ENCODE measurements at regions not wholly inside any gene's neighbourhood (a gene's known extent, or its start where the extent isn't known, plus 50 kb on each side); places are given as distances from the start of the nearest gene placed in this dataset.
A peak's percentile ranks its signal among the peaks of the same experiment; 100 is the strongest.

- H3K4me3 ChIP-seq: no peak overlapping the region
- no peaks in the 10 kb centered on the region for H3K36me3 ChIP-seq
- 90 to 95% methylated on average over 3 of the region's 3 CpGs for WGBS, 2 donors
- H3K27me3 ChIP-seq: no peaks in the 10 kb centered on the region
- ATAC-seq (ENCODE audit: low FRiP score in 2 of 2) (no peak), DNase-seq (no peak)
- peaks cover 0 to 2% (median 0%) of the 10 kb centered on the region in 4 donors for H3K4me1 ChIP-seq
- H3K27ac ChIP-seq: no peak overlapping the region
- H3K9me3 ChIP-seq: no peaks in the 10 kb centered on the region
- TF ChIP-seq POLR2AphosphoS5 (IDR thresholded peaks at IDR 0.05) (no peak), POLR2A (IDR thresholded peaks at IDR 0.05) (no peak), EP300 (IDR thresholded peaks at IDR 0.05) (no peak)
- TF ChIP-seq, protein P1, sequence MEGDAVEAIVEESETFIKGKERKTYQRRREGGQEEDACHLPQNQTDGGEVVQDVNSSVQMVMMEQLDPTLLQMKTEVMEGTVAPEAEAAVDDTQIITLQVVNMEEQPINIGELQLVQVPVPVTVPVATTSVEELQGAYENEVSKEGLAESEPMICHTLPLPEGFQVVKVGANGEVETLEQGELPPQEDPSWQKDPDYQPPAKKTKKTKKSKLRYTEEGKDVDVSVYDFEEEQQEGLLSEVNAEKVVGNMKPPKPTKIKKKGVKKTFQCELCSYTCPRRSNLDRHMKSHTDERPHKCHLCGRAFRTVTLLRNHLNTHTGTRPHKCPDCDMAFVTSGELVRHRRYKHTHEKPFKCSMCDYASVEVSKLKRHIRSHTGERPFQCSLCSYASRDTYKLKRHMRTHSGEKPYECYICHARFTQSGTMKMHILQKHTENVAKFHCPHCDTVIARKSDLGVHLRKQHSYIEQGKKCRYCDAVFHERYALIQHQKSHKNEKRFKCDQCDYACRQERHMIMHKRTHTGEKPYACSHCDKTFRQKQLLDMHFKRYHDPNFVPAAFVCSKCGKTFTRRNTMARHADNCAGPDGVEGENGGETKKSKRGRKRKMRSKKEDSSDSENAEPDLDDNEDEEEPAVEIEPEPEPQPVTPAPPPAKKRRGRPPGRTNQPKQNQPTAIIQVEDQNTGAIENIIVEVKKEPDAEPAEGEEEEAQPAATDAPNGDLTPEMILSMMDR (IDR thresholded peaks at IDR 0.05): no peak
Measured at GRCh38 chr15:58340176-58340575, 91.6 kb upstream of the LIPC start.

DNA sequence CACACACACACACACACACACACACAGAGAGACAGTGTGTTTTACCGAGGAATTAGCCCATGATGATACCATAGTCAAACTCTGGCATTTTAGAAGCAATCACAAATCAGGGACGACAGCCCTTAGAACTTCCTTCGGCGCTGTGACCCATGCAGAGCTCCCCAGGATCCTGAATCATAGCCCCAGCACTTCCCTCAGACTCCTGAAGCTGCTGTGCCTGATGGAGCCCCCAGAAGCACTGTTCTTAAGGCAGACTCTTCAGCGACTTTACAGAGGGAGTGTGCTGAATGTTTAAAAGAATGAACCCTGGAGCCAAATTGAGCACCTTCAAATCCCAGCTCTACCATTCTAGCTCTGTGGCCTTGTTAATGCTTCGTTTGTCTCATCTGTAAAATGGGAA is 89.3 kb upstream of the LIPC start:
- DNase-seq: no peak
- H3K27ac ChIP-seq: no peak overlapping the region
- TF ChIP-seq POLR2AphosphoS5 (IDR thresholded peaks at IDR 0.05) (no peak), EP300 (IDR thresholded peaks at IDR 0.05) (no peak), POLR2A (IDR thresholded peaks at IDR 0.05) (no peak)
- TF ChIP-seq, protein P1 (IDR thresholded peaks at IDR 0.05): no peak
- ATAC-seq (ENCODE audit: low FRiP score in 2 of 2): no peak
- no peaks in the 10 kb centered on the region for H3K36me3 ChIP-seq
- WGBS, 2 donors: 83 to 84% methylated on average over 6 of the region's 6 CpGs
- peaks cover 0 to 2% (median 0%) of the 10 kb centered on the region in 4 donors for H3K4me1 ChIP-seq
- H3K27me3 ChIP-seq: no peaks in the 10 kb centered on the region
- no peak overlapping the region for H3K4me3 ChIP-seq
- no peaks in the 10 kb centered on the region for H3K9me3 ChIP-seq

DNA sequence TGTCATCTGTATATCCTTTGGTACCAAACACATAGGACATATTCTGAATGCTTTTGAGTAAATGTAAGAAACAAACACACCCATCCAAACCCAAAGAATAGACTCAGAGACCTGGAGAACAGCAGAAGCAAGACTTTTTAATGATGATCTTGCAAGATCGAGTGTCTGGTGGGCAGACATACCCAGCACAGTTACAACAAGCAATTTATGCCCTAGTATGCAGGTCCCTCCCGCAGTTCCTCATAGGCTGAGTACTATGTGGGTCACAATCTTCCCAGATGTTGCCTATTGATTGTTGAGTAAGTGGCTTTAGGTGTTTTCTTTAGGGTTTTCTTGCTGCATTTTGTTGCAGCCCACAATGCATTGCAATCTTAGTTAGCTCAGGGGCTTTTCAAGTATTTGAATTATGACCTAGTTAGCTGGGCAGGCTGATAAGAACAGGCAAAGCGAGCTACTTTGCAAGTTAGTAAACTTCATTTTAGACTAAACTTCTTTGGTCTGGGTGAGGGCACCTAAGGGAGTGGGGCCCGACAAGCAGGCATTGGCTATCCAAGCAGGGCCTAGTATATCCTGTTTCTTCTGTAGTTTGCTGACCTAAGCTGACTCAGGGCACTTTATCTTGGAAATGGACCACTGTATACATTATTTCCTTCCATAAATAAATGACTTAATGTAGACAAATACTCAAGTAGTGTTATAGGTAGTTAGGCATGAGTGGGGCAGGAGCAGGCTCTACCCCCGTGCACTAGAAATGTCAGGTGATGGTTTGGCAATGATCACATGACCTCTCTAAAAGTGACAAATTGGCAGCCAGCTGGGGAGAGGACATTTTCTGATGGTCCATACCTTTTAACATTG is 87.3 kb upstream of the LIPC start:
- Histone ChIP-seq H3K36me3 (no peaks in the 10 kb centered on the region), H3K4me1 (peaks cover 0 to 2% (median 0%) of the 10 kb centered on the region in 4 donors), H3K9me3 (no peaks in the 10 kb centered on the region), H3K27me3 (no peaks in the 10 kb centered on the region), H3K4me3 (no peak overlapping the region), H3K27ac (no peak overlapping the region)
- WGBS, 2 donors: 72 to 73% methylated on average over 5 of the region's 5 CpGs
- ATAC-seq (ENCODE audit: low FRiP score in 2 of 2) (no peak), DNase-seq (no peak)
- TF ChIP-seq, protein P1 (IDR thresholded peaks at IDR 0.05): no peak
- no peak for TF ChIP-seq EP300 (IDR thresholded peaks at IDR 0.05)
- no peak for TF ChIP-seq POLR2AphosphoS5 (IDR thresholded peaks at IDR 0.05)
- TF ChIP-seq POLR2A (IDR thresholded peaks at IDR 0.05): no peak

DNA sequence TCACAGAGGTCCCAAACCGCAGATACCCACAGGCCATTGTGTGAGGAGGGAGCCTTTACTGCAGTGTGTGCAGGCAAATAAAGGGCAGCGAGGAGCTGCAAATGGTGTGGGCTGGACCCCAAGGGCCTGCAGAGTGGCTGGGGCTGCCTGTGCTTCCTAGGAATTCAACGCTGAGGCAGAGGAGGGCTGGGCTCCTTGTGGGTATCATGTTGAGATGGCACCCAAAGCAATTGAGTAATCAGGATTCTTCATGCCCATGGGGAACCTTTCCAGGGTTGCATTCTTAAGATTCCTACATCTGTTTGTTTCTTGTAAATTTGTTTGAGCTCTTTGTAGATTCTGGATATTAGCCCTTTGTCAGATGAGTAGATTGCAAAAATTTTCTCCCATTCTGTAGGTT is 85.4 kb upstream of the LIPC start:
- TF ChIP-seq POLR2AphosphoS5 (IDR thresholded peaks at IDR 0.05): no peak
- TF ChIP-seq, protein P1 (IDR thresholded peaks at IDR 0.05): no peak
- no peak for TF ChIP-seq EP300 (IDR thresholded peaks at IDR 0.05)
- no peak for TF ChIP-seq POLR2A (IDR thresholded peaks at IDR 0.05)
- H3K27me3 ChIP-seq: no peaks in the 10 kb centered on the region
- H3K9me3 ChIP-seq: no peaks in the 10 kb centered on the region
- WGBS, 2 donors: 85 to 95% methylated on average over 2 to 3 of the region's 3 CpGs
- ATAC-seq (ENCODE audit: low FRiP score in 2 of 2): peak; percentile 41 to 84
- H3K27ac ChIP-seq: no peak overlapping the region
- H3K4me1 ChIP-seq: peaks cover 0 to 2% (median 0%) of the 10 kb centered on the region in 4 donors
- DNase-seq: peak in 1 of 2 donors; percentile 19
- H3K4me3 ChIP-seq: no peak overlapping the region
- H3K36me3 ChIP-seq: no peaks in the 10 kb centered on the region

Measured in upper lobe of left lung (tissue), 6 donors.